ENCODE measurements at regions not wholly inside any gene's neighbourhood (a gene's known extent, or its start where the extent isn't known, plus 50 kb on each side); places are given as distances from the start of the nearest gene placed in this dataset.

DNA sequence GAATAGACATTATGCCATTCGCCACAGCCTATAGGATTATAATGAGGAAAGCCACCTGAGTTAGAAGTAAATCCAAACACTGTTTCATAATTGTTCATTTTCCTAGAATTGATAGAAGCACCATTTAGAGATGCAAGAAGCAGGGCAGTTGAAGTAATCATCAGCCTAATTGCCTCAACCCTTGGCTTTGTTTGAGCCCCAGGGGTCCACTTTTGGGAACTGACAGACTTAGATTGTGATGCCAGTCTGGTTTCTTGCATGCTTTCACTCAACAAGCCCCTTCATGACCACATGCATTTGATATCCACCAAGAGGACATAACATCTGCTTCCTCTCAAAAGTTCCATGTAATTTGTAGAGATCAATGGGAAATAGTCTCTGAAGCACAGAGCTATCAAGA lies 97.2 kb upstream of the COL8A1 start:
- no peak for FAIRE-seq

DNA sequence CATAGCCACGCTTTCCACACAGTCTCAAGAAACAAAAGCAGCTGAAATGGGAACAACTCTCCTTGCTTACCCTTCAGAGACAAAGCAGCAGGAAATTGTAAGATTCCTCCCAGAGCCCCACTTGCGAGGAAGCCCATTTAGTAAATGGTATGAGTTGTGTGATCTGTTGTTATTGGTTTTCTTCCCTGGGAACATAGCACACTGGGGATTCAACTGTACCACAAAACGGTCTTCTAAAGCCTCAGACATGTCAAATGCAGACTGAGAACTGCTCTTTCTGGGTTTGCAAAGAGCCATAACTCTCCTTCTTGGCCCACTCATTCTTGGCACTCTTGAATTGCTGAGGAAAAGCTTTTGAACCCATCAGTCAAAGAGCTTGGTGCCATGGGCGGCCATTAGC lies 101.0 kb upstream of the COL8A1 start:
- FAIRE-seq = no peak

DNA sequence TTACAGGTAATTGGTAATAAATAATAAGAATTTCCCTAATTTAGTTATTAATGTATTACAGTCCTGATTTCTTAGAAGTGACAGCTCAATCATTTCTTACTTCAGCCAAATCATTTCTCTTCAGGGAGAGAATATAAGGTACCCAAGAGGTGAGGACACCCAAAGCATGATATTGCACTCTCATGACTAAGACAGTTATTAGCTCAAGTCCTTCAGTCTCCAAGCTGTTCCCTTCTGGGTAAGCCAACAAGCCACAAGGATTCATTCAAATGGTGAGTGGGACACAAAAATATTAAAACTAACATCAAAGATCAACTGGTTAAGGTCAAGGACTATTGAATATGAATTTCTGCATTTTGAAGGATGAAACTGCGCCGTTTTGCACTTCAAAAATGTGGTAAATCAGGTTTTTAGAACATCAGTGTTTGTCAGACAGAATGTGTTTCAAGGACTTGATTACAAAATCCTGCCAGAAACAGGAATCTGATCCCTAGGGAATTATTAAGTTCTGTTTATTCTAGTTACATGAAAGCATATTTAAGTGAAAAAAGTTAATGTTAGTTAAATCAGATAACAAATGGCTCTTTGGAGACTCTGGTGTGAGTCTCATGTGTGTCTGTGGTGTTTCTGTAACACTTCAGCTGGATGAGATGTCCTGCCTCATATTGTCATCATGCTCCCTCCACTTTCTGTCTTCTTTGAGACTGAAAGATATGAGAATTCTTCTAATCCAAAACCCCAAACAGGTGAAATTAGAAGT lies 101.7 kb upstream of the COL8A1 start:
- no peak for FAIRE-seq

DNA sequence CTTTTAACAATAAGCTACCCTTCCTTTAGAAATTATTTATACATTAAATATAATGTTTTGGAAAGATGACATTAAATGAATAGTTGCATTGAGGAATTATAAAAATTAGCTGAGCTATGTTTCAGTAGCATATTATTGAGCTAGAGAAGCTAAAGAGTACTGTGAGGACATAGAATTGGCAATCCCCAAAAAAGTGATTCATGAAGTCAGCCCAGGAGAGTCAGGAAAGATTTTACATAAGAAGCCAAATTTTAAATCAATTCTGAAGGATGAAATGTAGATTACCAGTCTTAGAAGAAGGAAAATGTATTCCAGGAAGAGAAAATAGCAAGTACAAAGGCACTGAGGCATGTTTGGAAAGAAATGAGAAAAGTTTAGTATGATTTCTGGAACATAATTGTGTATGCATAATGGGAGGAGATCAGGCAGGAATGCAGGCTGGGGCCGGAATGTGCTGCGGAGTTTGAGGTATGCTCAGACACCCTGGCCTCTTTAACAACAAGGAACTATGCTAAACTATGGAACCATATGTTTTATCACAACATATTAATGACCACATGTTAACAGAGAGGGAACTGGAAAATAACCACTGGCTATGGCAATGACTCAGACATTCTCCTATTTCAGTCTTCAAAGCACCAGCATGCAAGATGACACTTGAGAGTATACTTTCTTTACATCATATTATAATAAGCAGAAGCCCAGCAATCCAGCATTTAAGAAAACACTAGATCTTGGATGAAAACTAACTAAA lies 103.3 kb upstream of the COL8A1 start:
- no peak for FAIRE-seq

DNA sequence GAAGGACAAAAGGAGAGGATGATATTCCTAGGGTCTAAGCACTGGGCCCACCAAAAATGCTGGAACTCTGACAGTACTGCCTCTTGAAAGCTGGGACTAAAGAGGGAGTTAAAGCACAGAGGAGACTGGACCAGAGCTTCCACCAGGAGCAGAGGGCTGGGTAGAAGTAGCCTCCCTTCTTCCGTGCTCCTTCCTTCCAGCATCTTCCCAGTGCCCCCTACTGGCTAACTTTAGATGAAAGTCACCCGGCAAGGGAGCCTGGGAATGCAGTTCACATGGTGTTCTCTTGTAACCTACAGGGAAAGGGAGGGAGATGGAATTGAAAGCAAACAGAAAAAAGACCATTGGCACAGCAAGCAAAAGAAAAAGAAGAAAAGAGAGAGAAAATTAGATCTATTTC lies 106.1 kb upstream of the COL8A1 start:
- no peak for FAIRE-seq

DNA sequence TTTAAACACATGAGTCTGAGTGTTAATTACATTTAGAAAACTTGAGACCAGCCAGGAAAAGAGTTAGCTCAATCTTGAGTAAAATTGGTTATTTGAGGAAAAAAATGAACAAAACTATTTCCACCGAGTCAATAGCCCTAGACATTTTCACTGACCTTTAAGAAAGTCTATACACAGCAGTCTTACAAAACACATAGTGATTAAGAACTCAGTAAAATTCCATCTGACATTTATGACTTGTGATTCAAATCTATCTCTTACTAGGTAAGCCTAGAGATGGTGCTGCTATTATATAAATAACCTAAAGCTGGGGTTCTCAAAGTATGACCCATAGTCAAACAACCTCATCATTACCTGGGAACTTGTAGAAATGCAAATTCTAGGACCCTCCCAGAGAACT lies 109.1 kb upstream of the COL8A1 start:
- no peak for FAIRE-seq

DNA sequence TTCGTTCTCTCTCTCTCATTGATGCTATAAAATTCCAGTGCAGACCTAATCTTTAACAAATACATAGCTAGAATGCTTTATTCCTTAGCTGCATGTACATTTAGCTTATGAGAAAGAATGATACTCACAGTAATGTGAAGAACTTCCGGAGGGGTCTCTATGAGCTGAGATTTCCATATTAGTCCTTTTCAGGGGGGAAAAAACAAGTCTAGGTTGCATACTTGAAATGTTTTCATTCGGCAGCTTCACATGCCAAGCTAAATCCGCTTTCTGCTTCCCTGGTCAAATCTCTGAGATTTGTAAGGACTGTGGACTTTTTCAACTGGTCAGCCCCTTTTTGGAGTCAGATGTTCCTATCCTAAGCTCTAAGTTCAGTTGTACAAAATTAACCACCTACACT lies 111.5 kb upstream of the COL8A1 start:
- no peak for FAIRE-seq

DNA sequence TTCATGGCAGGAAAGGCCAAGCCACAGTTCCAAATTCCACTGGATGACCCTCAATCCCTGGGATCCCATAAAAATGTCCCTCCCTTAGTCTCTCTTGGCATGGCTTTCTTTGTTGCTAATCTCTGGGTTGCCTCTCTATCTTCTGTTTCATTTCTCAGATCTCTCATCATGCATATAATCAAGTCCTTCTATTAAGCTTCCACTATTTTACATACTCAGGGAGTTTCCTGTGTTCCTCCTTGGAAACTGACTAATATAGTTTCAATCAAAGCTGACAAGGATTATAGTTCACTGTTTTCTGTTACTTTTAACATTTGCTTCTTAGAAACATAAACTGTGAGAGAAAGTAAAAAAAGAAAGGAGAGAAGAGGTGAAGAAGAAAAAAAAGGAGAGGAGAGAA lies 113.8 kb upstream of the COL8A1 start:
- no peak for FAIRE-seq

DNA sequence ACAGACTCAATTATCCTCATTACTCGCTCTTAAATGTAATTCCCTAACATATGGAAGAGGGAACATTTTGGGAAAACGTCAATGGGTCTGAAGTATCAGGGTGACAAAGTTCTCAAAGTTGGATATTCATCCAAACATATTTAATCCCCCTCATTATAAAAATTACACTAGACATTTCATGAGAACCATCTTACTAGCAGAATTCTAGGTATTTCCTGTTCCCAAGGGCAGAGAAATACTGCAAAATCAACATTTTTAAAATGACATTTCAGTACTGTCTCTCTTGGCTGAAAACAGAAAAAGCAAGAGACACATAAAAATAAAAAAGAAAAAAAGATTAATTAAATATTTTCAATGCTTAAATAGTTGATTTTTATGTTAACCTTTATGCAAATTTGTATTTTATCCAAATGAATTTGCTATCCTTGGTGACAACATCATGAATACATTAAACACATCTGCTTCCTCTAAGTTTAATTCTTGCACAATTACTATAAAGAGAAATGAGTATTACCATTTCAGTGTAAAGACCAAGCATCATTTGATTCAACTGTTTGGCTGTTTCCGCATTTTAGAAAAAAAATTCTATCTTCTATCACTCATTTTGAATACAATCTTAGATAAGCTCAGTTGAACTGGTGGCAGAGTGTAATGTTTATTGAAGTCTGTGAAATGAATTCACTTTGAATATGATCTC lies 114.8 kb upstream of the COL8A1 start:
- no peak for FAIRE-seq

DNA sequence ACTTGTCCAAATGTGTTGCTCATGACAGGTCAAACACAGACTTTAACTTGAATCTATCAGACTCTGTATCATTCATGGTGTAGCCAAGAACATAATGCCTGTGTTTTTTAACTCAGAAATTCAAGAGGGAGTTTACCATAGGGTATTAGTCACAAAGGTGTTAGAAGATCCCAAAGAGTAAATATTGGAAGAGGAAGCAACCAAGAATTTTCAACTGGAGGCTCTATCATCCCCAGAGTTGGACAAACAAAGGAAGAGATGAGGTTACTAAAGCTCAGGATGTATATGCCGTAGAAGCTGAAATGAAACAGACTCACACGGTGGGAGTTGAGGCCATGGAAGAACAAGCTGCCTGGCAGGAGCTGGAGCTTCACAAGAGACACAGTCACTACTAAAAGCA lies 116.2 kb upstream of the COL8A1 start:
- no peak for FAIRE-seq

DNA sequence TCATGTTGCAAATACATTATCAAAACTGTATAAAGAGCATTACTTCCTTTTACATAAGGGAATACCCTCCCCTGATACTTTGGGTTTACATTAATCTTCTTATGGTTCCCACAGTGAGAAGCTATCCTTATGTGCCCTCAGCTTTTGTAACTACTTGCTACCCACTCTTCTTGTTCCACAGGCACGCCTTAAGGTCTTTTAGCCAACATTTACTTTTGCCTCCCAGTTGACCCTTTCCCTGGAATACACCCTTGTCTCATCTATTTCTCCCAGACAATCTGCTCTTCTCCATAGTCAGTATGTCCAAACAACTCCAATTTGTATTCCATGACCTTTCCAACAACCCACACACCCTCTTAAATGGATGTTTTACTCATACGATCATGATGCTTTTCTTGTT lies 116.8 kb upstream of the COL8A1 start:
- FAIRE-seq = no peak

DNA sequence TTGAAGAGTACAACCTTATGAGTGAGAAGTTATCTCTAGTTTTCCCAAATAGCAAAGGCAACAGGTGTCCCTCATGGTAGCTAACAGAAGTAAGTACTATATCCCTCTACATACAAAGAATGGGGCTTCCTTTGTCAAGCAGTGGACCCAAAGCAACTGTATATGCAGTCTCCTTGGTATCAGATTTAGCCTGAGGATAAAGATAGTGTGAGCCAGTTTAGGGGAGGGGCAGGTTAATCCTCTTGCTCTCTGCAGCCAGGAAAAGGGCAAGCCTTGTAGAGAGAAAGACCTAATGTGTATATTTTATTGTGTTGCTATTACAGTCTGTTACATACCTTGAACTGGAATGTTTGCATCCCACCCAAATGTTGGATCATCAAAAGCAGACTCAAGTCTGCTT lies 117.9 kb upstream of the COL8A1 start:
- FAIRE-seq = no peak

DNA sequence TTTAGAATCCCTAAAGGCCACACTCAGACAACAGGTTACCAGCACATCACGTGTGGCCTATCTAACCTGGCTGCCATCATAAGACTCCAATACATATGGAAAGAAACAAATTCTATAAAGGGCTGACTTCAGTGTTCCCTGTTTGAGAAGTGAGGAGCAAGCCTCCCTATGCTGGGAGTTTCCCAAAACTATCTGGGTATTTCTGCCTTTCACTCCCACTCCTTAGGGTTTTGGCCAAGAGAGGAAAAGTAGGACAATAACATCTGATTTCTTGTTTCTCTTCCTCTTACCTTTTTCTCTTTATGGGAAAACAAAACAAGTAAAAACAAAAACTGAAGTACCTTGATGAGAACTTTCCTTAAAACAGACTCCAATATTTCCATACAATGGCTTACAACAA lies 121.5 kb upstream of the COL8A1 start:
- no peak for FAIRE-seq

DNA sequence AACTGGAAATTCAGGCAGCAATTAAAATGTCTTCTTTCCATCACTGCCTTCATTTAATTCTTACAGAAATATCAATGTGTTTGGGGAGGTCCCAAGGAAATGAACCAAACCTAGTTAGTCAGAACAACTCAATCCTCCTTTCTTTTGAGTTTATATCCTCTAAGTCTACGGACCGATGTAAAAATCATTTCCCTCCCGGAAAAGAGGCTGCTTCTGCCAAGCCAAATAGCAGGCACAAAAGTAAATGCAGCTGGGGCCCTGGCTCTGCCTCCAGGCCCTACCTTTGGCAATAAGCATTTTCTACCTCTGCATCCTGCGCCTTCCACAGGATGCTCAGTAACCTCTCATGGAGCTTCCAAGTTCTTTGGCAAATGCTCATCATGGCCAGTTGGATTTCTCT lies 122.5 kb upstream of the COL8A1 start:
- no peak for FAIRE-seq

DNA sequence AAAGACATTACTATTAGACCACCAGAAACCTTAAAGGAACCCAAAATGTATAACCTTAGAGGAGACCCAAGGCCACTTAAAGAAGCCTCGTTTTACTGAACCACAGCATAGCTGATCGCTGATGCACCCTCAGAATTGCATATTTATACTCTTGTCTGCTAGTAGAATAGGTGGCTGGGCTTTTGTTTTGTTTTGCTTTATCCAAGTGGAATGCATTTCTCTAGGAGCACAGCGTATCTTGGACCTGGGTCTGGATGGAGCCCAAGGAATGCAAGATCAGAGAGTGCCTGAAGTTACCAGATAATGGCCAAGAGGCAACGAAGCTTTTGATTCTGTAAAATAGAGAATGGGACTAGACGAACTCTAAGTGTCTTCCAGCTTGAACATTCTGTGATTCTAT lies 129.2 kb upstream of the COL8A1 start:
- FAIRE-seq = no peak

DNA sequence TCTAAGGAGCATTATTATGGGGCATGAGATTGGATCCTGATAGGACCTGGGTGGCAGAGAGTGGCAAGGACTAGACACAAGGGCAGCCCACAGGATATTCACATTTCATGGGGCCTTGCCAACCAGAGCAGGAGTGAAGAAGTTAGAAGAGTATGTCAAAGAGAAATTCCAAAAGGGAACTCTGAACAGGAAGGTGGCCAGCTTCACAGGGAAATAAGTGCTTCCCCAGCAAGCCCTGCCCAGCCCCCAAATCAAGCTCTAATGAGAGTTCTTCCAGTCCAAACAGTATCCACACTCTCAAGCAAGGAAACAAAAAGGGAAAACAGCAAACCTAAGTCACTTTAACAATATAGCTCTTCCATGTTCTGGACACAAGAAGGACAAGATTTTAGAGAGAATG lies 130.2 kb upstream of the COL8A1 start:
- FAIRE-seq = no peak

DNA sequence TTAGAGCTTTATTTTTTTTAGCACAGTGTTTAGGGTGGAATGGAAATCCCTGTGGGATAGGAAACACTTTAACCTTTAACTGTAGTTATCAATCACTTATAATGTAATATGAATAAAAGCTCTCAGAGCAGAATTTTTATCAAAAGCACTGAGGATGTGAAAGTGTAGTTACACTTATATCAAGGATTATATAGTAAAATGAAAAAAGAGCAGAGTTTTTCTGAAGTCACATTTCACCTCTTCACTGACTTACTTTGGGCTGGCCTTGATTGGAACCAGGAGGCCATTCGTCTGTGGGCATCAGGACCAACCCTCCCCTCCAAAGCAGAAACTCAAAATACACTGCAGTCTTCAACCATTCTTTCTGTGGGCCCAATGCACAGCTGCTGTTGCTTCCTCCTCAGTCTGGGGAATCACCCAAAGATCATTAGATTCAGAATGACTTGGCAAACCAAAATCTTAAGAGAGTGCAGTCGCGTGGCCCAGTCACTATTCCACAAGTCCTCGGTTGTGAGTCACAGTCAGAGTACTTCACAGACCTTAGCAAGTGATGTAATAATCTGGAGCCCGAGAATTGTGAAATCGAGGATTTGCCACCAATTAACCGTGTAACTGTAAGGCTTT lies 132.6 kb upstream of the COL8A1 start:
- FAIRE-seq = no peak

DNA sequence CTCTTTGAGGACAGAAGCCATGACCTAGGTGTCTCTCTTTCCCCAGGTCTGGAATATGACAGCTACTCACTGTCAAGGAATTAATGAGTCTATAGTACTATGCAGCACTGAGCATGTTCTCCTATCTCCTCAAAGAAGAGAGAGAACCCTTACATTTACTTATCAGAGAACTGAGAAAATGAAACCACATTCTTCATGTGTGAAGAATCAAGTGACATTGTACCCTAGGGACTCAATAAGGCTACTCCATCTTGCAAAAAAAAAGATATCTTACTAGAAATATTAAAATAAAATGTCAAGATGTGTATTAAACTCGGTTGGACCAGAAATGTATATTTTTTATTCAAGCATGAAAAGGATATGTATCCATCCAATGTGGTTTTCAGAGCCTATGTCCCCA lies 133.2 kb upstream of the COL8A1 start:
- no peak for FAIRE-seq

DNA sequence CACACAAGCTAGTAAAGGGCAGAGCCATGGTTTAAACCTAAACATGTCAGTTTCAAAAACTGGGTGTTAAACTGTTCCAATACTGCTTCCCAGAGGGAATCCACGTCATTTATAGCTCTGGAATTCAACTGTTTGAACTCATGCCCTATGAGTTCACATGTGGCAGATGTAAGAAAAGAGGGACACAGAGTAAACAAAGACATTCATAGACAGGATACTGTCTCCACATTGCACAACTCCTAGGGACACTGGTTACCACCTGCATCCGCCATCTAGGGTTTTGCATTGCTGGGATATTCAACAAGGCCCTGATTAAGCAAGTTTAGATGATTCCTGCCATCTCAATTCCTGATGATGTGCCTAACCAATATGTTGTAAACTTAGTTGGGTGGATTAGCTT lies 134.1 kb upstream of the COL8A1 start:
- no peak for FAIRE-seq

DNA sequence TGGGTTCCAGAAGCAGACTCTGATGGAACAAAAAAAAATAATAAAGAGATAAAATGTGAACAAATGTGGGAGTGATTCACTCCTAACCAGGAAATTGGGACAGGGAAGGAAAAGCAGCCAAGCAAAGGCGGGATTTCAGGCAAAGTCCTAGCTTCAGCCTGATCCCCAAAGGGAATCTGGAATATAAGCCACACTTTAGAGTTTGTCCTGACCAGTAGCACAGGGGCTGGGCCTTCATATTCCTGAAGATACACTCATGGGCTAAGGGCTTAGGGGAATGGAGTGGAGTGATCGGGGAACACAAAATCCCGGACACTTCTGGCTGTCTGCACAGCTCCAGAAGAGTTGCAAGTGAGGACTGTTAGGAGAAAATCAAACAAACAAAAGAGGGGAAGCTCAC lies 135.0 kb upstream of the COL8A1 start:
- no peak for FAIRE-seq

DNA sequence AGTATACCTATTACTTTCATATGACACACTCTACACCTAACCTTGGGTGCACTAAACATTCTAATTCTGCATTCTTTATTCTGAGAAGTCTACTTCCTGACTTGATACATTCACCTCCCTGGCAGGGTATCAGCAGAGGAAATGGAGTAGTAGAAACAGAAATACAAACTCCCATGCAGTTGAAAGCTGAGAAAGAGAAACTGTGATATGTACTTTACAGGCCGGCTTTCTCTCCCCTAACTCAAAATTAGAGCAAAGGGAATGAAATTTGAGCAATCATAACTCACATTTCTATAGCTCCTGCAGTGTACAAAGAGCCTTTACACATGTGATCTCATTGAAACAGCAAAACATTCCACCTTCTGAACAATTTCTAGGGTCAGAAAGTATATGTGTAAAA lies 135.5 kb upstream of the COL8A1 start:
- FAIRE-seq = no peak

DNA sequence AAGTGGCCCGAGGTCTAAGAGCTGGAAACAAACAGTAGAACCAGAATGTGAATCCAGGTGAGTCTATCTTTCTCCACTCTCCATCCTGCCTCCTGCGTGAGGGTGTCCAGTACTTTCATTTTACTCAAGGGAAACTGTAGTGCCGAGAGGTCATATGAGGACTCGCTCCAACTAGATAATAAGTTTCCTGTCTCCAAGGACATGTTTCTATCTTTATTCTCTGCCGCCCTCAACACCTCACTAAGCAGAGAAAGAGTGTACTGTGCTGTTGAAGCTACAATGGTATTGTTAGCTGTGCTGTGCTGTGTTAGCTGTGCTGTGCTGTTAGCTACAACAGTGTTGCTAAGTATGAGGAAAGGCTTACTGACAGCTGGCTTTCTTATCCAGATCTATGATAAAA lies 137.9 kb upstream of the COL8A1 start:
- FAIRE-seq = no peak
